Uterus (tissue), 3 donors: ENCODE measurements at regions not wholly inside any gene's neighbourhood (a gene's known extent, or its start where the extent isn't known, plus 50 kb on each side); places are given as distances from the start of the nearest gene placed in this dataset.
"Not testable (repeated sequence)": the region's sequence is repeated elsewhere in the genome, so short reads cannot be mapped to it uniquely, and the experiment has no call there.

Experiments used
- DNase-seq, 2 donors: peaks; one replicate each; pipeline ENCODE4 v3.0.0-alpha.2; 2019 to 2020
- H3K27ac ChIP-seq, 2 donors: fragments of 200-600 bp; sonication (generic); 1 replicate in 1 of 2; 2 replicates in 1 of 2; pipeline ENCODE4 v1.5.1; 2016 to 2018
- H3K27me3 ChIP-seq, 2 donors: fragments of 200-600 bp; sonication (generic); one replicate each; pipeline ENCODE4 v1.5.1; 2018 to 2019; ENCODE audit warnings: control low read depth in 1 of 2
- H3K36me3 ChIP-seq, 2 donors: fragments of 200-600 bp; sonication (generic); one replicate each; pipeline ENCODE4 v1.5.1; 2019; ENCODE audit warnings: control low read depth in 1 of 2
- H3K4me1 ChIP-seq, 2 donors: fragments of 200-600 bp; sonication (generic); one replicate each; pipeline ENCODE4 v1.5.1; 2018 to 2019; ENCODE audit warnings: control low read depth in 1 of 2
- H3K4me3 ChIP-seq, 2 donors: fragments of 200-600 bp; sonication (generic); 1 replicate in 1 of 2; 2 replicates in 1 of 2; pipeline ENCODE4 v1.5.1; 2018 to 2019; ENCODE audit warnings: mild to moderate bottlenecking in 1 of 2
- H3K9me3 ChIP-seq, 2 donors: fragments of 200-600 bp; sonication (generic); one replicate each; pipeline ENCODE4 v1.5.1; 2019; ENCODE audit warnings: control low read depth in 1 of 2
- POLR2A ChIP-seq, 2 donors: fragments of 450-650 bp; IDR thresholded peaks; one replicate each; pipeline ENCODE4 v1.6.1; 2016; ENCODE audit warnings: antibody characterized with exemption in 2 of 2, mild to moderate bottlenecking in 1 of 2, moderate library complexity in 1 of 2
- intact Hi-C: fragments of 100-400 bp; cut with DNase I; formaldehyde crosslinking; loops from one replicate; pipeline ENCODE4 v1.15.1; 2023; ENCODE audit warnings: low total_unique reads
- TF ChIP-seq, protein P1 (sequence below), 4 experiments: fragments of 200-600 bp in 2 of 4; fragments of 450-650 bp in 2 of 4; sonication (generic) in 2 of 4; IDR thresholded peaks; one replicate each; pipeline ENCODE4 v1.5.1; 2016 to 2019; ENCODE audit warnings: antibody characterized with exemption in 4 of 4, mild to moderate bottlenecking in 2 of 4, moderate library complexity in 1 of 4
- donor health status: DM: yes; HTN: yes; CAD: no.

DNA sequence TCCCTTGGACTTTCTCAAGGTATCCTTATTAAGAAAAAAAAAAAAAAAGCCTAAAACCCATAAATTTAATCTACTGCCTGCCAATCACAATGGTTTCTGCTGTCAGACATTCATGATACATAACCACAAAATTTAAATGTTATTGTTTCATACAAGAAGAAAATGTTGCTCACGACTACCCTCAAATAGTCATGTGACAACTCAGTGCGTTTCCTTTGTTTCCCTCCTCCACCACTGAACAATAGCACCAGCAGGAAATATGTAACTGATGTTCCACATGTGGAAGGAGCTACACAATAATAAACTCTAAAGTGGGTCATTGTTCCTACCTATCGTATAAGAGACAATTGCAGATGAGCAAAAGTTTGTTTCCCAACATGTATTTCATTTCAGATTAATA, 244.1 kb upstream of the EDNRA start:
- H3K4me3 ChIP-seq = no peak overlapping the region
- intact Hi-C loops = no loop called here
- no peaks in the 10 kb centered on the region for H3K4me1 ChIP-seq
- no peak overlapping the region for H3K27ac ChIP-seq
- no peak for TF ChIP-seq POLR2A (IDR thresholded peaks at IDR 0.05)
- TF ChIP-seq, protein P1, sequence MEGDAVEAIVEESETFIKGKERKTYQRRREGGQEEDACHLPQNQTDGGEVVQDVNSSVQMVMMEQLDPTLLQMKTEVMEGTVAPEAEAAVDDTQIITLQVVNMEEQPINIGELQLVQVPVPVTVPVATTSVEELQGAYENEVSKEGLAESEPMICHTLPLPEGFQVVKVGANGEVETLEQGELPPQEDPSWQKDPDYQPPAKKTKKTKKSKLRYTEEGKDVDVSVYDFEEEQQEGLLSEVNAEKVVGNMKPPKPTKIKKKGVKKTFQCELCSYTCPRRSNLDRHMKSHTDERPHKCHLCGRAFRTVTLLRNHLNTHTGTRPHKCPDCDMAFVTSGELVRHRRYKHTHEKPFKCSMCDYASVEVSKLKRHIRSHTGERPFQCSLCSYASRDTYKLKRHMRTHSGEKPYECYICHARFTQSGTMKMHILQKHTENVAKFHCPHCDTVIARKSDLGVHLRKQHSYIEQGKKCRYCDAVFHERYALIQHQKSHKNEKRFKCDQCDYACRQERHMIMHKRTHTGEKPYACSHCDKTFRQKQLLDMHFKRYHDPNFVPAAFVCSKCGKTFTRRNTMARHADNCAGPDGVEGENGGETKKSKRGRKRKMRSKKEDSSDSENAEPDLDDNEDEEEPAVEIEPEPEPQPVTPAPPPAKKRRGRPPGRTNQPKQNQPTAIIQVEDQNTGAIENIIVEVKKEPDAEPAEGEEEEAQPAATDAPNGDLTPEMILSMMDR (IDR thresholded peaks at IDR 0.05) = no peak
- no peaks in the 10 kb centered on the region for H3K27me3 ChIP-seq
- no peaks in the 10 kb centered on the region for H3K36me3 ChIP-seq
- no peaks in the 10 kb centered on the region for H3K9me3 ChIP-seq
- no peak for DNase-seq

DNA sequence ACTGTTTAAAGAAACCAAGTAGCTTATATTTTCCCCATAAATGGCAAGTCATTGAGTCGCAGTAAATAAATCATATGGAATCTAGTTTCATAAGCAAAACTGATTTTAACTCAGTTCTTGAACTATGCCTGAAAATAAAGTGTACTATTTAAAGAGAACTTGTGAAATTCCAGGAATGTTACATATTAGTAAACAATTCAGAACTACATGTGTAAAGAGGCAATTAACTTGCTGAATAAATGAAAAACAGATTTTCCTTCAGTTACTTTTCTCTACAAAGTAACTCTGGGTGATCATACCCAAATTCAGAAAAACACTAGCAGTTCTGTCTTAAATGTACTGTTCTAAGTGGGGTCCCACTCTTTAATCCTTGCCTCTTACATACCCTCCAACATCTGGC, 236.1 kb upstream of the EDNRA start:
- Histone ChIP-seq H3K9me3 (no peaks in the 10 kb centered on the region), H3K27me3 (no peaks in the 10 kb centered on the region), H3K27ac (no peak overlapping the region), H3K36me3 (no peaks in the 10 kb centered on the region), H3K4me1 (no peaks in the 10 kb centered on the region), H3K4me3 (no peak overlapping the region)
- TF ChIP-seq POLR2A (IDR thresholded peaks at IDR 0.05) = no peak
- TF ChIP-seq, protein P1 (IDR thresholded peaks at IDR 0.05) = no peak
- no peak for DNase-seq
- intact Hi-C loops = no loop called here

DNA sequence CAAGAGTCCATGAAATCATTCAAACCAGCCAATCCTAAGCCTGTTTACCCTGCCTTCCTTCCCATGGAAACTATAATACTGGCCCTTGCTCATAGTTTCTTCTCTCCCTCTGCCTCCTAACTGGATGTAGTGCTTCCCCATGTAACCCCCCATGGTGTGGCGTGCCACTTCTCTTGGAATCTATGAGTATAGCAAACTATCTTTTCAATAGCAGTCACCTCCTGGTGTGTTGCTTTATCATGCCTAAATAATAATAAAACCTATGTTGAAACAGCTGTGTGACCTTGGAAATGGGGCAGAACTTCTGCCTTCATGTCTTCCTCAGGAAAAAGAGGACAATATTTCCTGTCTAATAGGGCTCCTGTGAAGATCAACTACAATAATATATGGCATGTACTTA, 234.8 kb upstream of the EDNRA start:
- DNase-seq = no peak
- H3K27ac ChIP-seq = no peak overlapping the region
- no peaks in the 10 kb centered on the region for H3K36me3 ChIP-seq
- no peaks in the 10 kb centered on the region for H3K9me3 ChIP-seq
- H3K4me3 ChIP-seq = no peak overlapping the region
- H3K4me1 ChIP-seq = no peaks in the 10 kb centered on the region
- no peaks in the 10 kb centered on the region for H3K27me3 ChIP-seq
- TF ChIP-seq, protein P1 (IDR thresholded peaks at IDR 0.05) = no peak
- TF ChIP-seq POLR2A (IDR thresholded peaks at IDR 0.05) = no peak
- intact Hi-C loops = no loop called here

DNA sequence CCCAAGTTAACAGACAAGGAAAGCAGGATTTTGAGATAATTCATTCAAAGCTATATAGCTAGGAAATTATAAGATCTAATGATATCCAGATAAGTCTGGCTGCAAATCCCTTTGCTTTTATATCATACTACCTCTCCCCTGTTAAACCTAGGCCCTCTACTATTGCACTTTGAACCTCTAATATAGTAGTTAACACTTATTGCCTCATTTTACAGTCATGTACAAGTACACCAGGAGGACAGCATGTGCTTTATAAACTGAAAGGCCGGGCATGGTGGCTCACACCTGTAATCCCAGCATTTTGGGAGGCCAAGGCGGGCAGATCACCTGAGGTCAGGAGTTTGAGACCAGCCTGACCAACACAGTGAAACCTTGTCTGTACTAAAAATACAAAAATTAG, 234.4 kb upstream of the EDNRA start:
- intact Hi-C loops, DNase-seq, H3K27me3 ChIP-seq, H3K4me3 ChIP-seq, H3K27ac ChIP-seq, H3K36me3 ChIP-seq, H3K9me3 ChIP-seq, H3K4me1 ChIP-seq: not testable (repeated sequence)

DNA sequence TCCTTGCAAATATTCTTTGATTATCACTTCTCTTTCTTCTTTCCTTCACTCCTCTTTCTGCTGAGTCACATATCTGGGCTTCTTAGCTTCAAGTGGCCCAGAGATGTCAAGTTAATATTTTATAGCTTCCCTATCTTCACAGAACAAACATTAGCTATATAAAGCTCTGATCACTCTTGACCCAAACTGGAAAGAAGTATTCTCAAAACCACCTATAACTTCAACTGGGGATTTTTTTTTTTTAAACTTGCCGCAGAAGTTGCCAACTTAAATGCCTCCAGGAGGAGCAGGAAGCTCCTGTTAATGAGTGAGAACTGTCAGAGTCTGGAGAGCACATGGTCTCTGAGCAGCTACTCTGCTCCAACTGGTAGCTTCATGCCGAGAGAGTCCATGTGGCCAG, 233.3 kb upstream of the EDNRA start:
- intact Hi-C loops = no loop called here
- no peak overlapping the region for H3K27ac ChIP-seq
- no peaks in the 10 kb centered on the region for H3K36me3 ChIP-seq
- H3K27me3 ChIP-seq = no peaks in the 10 kb centered on the region
- TF ChIP-seq, protein P1 (IDR thresholded peaks at IDR 0.05) = no peak
- no peak for TF ChIP-seq POLR2A (IDR thresholded peaks at IDR 0.05)
- no peak for DNase-seq
- H3K4me3 ChIP-seq = no peak overlapping the region
- H3K9me3 ChIP-seq = no peaks in the 10 kb centered on the region
- H3K4me1 ChIP-seq = no peaks in the 10 kb centered on the region

DNA sequence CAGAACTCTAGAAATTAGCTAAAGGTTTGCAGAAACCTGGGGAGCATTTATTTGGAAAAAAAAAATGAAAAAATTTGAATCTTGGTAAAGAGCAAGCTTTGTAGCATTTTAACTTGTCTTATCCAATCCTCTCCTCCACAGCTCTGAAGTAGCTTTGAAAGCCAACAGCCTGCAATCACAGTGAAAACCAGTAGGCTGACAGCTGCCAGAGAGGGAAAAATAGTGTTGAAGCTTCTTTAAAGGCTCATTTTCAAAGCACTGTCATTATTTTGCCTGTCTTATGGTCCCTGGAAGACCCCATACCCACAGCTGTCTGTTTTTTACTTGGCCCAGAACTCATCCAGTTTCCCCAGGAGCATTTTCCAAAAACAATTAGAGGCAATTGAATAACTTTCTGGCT, 230.8 kb upstream of the EDNRA start:
- DNase-seq = no peak
- Histone ChIP-seq H3K4me3 (no peak overlapping the region), H3K27ac (no peak overlapping the region), H3K9me3 (no peaks in the 10 kb centered on the region), H3K27me3 (no peaks in the 10 kb centered on the region), H3K36me3 (no peaks in the 10 kb centered on the region), H3K4me1 (no peaks in the 10 kb centered on the region)
- no peak for TF ChIP-seq POLR2A (IDR thresholded peaks at IDR 0.05)
- TF ChIP-seq, protein P1 (IDR thresholded peaks at IDR 0.05) = no peak
- intact Hi-C loops = no loop called here

DNA sequence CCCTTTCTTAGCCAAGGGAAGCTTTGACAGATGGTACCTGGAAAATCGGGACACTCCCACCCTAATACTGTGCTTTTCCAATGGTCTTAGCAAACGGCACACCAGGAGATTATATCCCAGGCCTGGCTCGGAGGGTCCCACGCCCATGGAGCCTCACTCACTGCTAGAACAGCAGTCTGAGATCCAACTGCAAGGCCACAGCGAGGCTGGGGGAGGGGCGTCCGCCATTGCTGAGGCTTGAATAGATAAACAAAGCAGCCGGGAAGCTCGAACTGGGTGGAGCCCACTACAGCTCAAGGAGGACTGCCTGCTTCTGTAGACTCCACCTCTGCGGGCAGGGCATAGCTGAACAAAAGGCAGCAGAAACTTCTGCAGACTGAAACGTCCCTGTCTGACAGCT, 225.6 kb upstream of the EDNRA start:
- DNase-seq, H3K27ac ChIP-seq, H3K4me3 ChIP-seq, H3K9me3 ChIP-seq, H3K4me1 ChIP-seq, H3K27me3 ChIP-seq, H3K36me3 ChIP-seq, intact Hi-C loops: not testable (repeated sequence)

DNA sequence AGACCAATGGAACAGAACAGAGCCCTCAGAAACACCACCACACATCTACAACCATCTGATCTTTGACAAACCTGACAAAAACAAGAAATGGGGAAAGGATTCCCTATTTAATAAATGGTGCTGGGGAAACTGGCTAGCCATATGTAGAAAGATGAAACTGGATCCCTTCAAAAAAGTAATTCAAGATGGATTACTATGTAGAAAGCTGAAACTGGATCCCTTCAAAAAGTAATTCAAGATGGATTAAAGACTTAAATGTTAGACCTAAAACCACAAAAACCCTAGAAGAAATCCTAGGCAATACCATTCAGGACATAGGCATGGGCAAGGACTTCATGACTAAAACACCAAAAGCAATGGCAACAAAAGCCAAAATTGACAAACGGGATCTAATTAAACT, 221.6 kb upstream of the EDNRA start:
- H3K27ac ChIP-seq, H3K36me3 ChIP-seq, intact Hi-C loops, H3K4me1 ChIP-seq, H3K27me3 ChIP-seq, H3K9me3 ChIP-seq, DNase-seq, H3K4me3 ChIP-seq: not testable (repeated sequence)
